Vagina (tissue), 2 donors: ENCODE measurements at regions not wholly inside any gene's neighbourhood (a gene's known extent, or its start where the extent isn't known, plus 50 kb on each side); places are given as distances from the start of the nearest gene placed in this dataset.
"Not testable (repeated sequence)": the region's sequence is repeated elsewhere in the genome, so short reads cannot be mapped to it uniquely, and the experiment has no call there.

Experiments used
- DNase-seq, 2 donors: peaks; one replicate each; pipeline ENCODE4 v3.0.0-alpha.2; 2017; ENCODE audit errors: extremely low spot score in 2 of 2
- H3K27ac ChIP-seq: fragments of 200-600 bp; sonication (generic); one replicate; pipeline ENCODE4 v1.5.1; 2019
- H3K27me3 ChIP-seq: fragments of 200-600 bp; sonication (generic); one replicate; pipeline ENCODE4 v1.5.1; 2019
- H3K36me3 ChIP-seq, 2 donors: fragments of 200-600 bp; sonication (generic); one replicate each; pipeline ENCODE4 v1.5.1; 2017 to 2019
- H3K4me1 ChIP-seq: fragments of 200-600 bp; sonication (generic); one replicate; pipeline ENCODE4 v1.5.1; 2019
- H3K4me3 ChIP-seq, 2 donors: fragments of 200-600 bp; sonication (generic); 1 replicate in 1 of 2; 2 replicates in 1 of 2; pipeline ENCODE4 v1.5.1; 2016 to 2019
- H3K9me3 ChIP-seq: fragments of 200-600 bp; sonication (generic); one replicate; pipeline ENCODE4 v1.5.1; 2019
- CTCF ChIP-seq, 3 experiments: fragments of 450-650 bp in 2 of 3; fragments of 200-600 bp in 1 of 3; sonication (generic) in 1 of 3; IDR thresholded peaks; one replicate each; pipeline ENCODE4 v1.5.1; 2017 to 2019; ENCODE audit warnings: antibody characterized with exemption in 3 of 3, mild to moderate bottlenecking in 2 of 3, moderate library complexity in 2 of 3
- POLR2A ChIP-seq, 2 donors: fragments of 450-650 bp; IDR thresholded peaks; one replicate each; pipeline ENCODE4 v1.6.1; 2017; ENCODE audit warnings: antibody characterized with exemption in 2 of 2, mild to moderate bottlenecking in 2 of 2, moderate library complexity in 2 of 2
- POLR2AphosphoS5 ChIP-seq, 2 donors: sonication (generic); formaldehyde crosslinking; IDR thresholded peaks; one replicate each; pipeline ENCODE4 v1.9.0; 2017; ENCODE audit warnings: antibody characterized with exemption in 2 of 2, mild to moderate bottlenecking in 2 of 2, low read depth in 1 of 2; ENCODE audit not compliant: insufficient read depth in 1 of 2
- intact Hi-C: fragments of 100-400 bp; cut with DNase I; formaldehyde crosslinking; loops from one replicate; pipeline ENCODE4 v1.15.1; 2023

GRCh38 chr4:95939141-95939540, 99.2 kb downstream of the PDHA2 start:
- Histone ChIP-seq H3K4me1 (no peaks in the 10 kb centered on the region), H3K4me3 (no peak overlapping the region), H3K27ac (no peak overlapping the region), H3K36me3 (no peaks in the 10 kb centered on the region), H3K27me3 (no peaks in the 10 kb centered on the region), H3K9me3 (no peaks in the 10 kb centered on the region)
- TF ChIP-seq CTCF (IDR thresholded peaks at IDR 0.05) (no peak), POLR2A (IDR thresholded peaks at IDR 0.05) (no peak), POLR2AphosphoS5 (IDR thresholded peaks at IDR 0.05; ENCODE audit: insufficient read depth in 1 of 2, low read depth in 1 of 2) (no peak)
- intact Hi-C loops = no loop called here
- no peak for DNase-seq

GRCh38 chr4:95949136-95949765, 109.4 kb downstream of the PDHA2 start:
- intact Hi-C loops = no loop called here
- no peak for TF ChIP-seq POLR2AphosphoS5 (IDR thresholded peaks at IDR 0.05; ENCODE audit: insufficient read depth in 1 of 2, low read depth in 1 of 2)
- no peak for DNase-seq
- no peak overlapping the region for H3K4me3 ChIP-seq
- H3K36me3 ChIP-seq = no peaks in the 10 kb centered on the region
- H3K27me3 ChIP-seq = no peaks in the 10 kb centered on the region
- H3K9me3 ChIP-seq = no peaks in the 10 kb centered on the region
- no peak overlapping the region for H3K27ac ChIP-seq
- H3K4me1 ChIP-seq = no peaks in the 10 kb centered on the region

- Histone ChIP-seq H3K9me3 (no peaks in the 10 kb centered on the region), H3K36me3 (no peaks in the 10 kb centered on the region), H3K4me3 (no peak overlapping the region), H3K4me1 (no peaks in the 10 kb centered on the region), H3K27ac (no peak overlapping the region), H3K27me3 (no peaks in the 10 kb centered on the region)
- DNase-seq = no peak
- intact Hi-C loops = no loop called here
- no peak for TF ChIP-seq CTCF (IDR thresholded peaks at IDR 0.05)
- TF ChIP-seq POLR2A (IDR thresholded peaks at IDR 0.05) = no peak
- no peak for TF ChIP-seq POLR2AphosphoS5 (IDR thresholded peaks at IDR 0.05; ENCODE audit: insufficient read depth in 1 of 2, low read depth in 1 of 2)
Observed at GRCh38 chr4:95949808-95950207, 109.9 kb downstream of the PDHA2 start.

GRCh38 chr4:95952538-95952937, 112.6 kb downstream of the PDHA2 start:
- H3K27ac ChIP-seq, intact Hi-C loops, DNase-seq, H3K9me3 ChIP-seq, H3K36me3 ChIP-seq, H3K4me1 ChIP-seq, H3K27me3 ChIP-seq, H3K4me3 ChIP-seq: not testable (repeated sequence)

GRCh38 chr4:95956094-95956493, 116.2 kb downstream of the PDHA2 start:
- TF ChIP-seq POLR2A (IDR thresholded peaks at IDR 0.05) (no peak), CTCF (IDR thresholded peaks at IDR 0.05) (no peak), POLR2AphosphoS5 (IDR thresholded peaks at IDR 0.05; ENCODE audit: insufficient read depth in 1 of 2, low read depth in 1 of 2) (no peak)
- H3K9me3 ChIP-seq = no peaks in the 10 kb centered on the region
- no peaks in the 10 kb centered on the region for H3K4me1 ChIP-seq
- intact Hi-C loops = no loop called here
- no peak overlapping the region for H3K27ac ChIP-seq
- no peaks in the 10 kb centered on the region for H3K36me3 ChIP-seq
- no peak for DNase-seq
- no peaks in the 10 kb centered on the region for H3K27me3 ChIP-seq
- H3K4me3 ChIP-seq = no peak overlapping the region

DNA sequence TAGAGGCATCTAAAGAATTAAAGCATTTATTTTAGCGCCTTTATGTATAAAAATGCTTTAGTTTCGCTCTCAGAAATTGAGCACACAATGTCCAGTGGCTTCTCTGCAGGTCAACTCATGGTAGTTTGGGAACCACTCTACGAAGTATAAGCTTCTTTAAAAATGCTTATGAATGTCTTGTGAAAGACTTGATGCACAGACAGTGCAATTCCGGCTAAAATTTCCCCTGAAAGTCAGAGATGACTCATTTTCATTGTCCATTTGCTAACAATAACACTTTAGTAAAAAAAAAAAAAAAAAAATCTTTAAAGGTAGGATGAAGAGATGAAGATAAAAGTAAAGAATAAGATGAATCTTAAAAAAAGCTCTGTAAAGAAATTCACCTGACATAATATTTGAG, 117.2 kb downstream of the PDHA2 start:
- H3K27ac ChIP-seq = no peak overlapping the region
- no peaks in the 10 kb centered on the region for H3K27me3 ChIP-seq
- intact Hi-C loops = no loop called here
- H3K9me3 ChIP-seq = no peaks in the 10 kb centered on the region
- H3K4me3 ChIP-seq = no peak overlapping the region
- DNase-seq = no peak
- TF ChIP-seq CTCF (IDR thresholded peaks at IDR 0.05) (no peak), POLR2AphosphoS5 (IDR thresholded peaks at IDR 0.05; ENCODE audit: insufficient read depth in 1 of 2, low read depth in 1 of 2) (no peak), POLR2A (IDR thresholded peaks at IDR 0.05) (no peak)
- no peaks in the 10 kb centered on the region for H3K36me3 ChIP-seq
- no peaks in the 10 kb centered on the region for H3K4me1 ChIP-seq
